ENCODE measurements at regions not wholly inside any gene's neighbourhood (a gene's known extent, or its start where the extent isn't known, plus 50 kb on each side); places are given as distances from the start of the nearest gene placed in this dataset.

DNA sequence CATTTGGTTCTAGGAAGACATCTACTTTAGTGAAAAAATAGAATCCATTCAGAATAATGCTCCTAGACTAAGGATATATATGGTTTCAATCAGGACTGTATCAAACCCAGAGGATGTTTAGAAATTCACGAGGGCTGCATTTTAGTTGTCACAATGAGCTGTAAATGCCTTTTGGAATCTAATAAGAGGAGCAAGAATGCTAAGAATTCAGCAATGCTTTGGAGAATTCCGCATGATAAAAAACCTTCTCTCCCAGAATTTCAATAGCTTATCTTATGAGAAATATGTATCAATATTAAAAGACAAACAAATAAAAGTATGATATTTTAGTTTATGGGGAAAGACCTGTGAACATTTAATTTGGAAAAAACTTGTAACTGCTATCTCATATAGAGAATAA, 885.1 kb downstream of the ZPLD1 start:
- no peak overlapping the region for H3K4me3 ChIP-seq (ENCODE audit: insufficient read depth, low read length)
- H3K4me1 ChIP-seq (ENCODE audit: insufficient read depth, low read length) = no peaks in the 10 kb centered on the region
- no peak for DNase-seq (ENCODE audit: insufficient read length, low spot score, missing footprints)
- H3K4me2 ChIP-seq (ENCODE audit: insufficient read depth, low read length) = no peak overlapping the region
- no peaks in the 10 kb centered on the region for H3K79me2 ChIP-seq (ENCODE audit: insufficient read depth, low read length)
- no peak overlapping the region for H2AFZ ChIP-seq (ENCODE audit: low read length)
- no peak overlapping the region for H3K27ac ChIP-seq (ENCODE audit: low read depth, low read length)
- no peaks in the 10 kb centered on the region for H4K20me1 ChIP-seq (ENCODE audit: insufficient read depth, low read length)
- no peaks in the 10 kb centered on the region for H3K9me3 ChIP-seq (ENCODE audit: low read depth, low read length)
- TF ChIP-seq, protein P1, sequence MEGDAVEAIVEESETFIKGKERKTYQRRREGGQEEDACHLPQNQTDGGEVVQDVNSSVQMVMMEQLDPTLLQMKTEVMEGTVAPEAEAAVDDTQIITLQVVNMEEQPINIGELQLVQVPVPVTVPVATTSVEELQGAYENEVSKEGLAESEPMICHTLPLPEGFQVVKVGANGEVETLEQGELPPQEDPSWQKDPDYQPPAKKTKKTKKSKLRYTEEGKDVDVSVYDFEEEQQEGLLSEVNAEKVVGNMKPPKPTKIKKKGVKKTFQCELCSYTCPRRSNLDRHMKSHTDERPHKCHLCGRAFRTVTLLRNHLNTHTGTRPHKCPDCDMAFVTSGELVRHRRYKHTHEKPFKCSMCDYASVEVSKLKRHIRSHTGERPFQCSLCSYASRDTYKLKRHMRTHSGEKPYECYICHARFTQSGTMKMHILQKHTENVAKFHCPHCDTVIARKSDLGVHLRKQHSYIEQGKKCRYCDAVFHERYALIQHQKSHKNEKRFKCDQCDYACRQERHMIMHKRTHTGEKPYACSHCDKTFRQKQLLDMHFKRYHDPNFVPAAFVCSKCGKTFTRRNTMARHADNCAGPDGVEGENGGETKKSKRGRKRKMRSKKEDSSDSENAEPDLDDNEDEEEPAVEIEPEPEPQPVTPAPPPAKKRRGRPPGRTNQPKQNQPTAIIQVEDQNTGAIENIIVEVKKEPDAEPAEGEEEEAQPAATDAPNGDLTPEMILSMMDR (IDR thresholded peaks at IDR 0.05; ENCODE audit: extremely low read depth, low read depth, low read length) = no peak
- H3K27me3 ChIP-seq (ENCODE audit: insufficient read depth, low read length) = no peaks in the 10 kb centered on the region
- no peaks in the 10 kb centered on the region for H3K36me3 ChIP-seq (ENCODE audit: insufficient read depth, low read length)

DNA sequence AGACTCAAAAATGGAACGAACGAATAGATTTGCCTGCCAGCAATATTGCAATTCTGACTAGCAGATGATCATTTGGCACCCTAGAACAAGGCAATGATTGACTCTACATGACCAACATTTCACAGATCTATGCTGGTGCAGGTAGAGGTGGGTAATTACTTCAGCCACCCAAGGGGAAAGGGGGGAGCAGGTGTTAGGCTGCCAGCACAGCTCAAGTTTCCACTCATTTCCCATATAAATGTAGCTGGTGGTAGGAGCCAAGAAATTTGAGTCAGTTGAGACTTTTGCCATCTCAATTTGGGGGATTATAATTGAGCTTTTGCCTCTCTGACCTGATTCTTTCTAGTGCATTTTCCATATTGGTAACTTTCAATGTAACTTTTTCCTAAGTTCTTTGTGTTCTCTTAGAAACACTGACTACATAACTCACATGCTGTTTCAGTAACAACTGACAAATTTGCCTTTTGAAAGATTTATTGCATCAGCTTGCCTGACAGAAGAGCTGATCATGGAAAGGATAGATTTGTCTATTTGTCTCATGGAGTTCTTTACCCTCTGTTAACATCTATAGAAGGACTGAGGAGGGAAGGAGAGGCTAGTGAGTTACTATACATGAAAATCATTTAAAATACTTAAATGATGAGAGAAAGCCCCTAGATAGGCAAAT, 902.5 kb downstream of the ZPLD1 start:
- Histone ChIP-seq H3K9me3 (ENCODE audit: low read depth, low read length) (no peaks in the 10 kb centered on the region), H3K4me1 (ENCODE audit: insufficient read depth, low read length) (no peaks in the 10 kb centered on the region), H3K27ac (ENCODE audit: low read depth, low read length) (no peak overlapping the region), H3K27me3 (ENCODE audit: insufficient read depth, low read length) (no peaks in the 10 kb centered on the region), H3K4me2 (ENCODE audit: insufficient read depth, low read length) (no peak overlapping the region), H3K4me3 (ENCODE audit: insufficient read depth, low read length) (no peak overlapping the region), H3K79me2 (ENCODE audit: insufficient read depth, low read length) (no peaks in the 10 kb centered on the region), H2AFZ (ENCODE audit: low read length) (no peak overlapping the region), H4K20me1 (ENCODE audit: insufficient read depth, low read length) (no peaks in the 10 kb centered on the region), H3K36me3 (ENCODE audit: insufficient read depth, low read length) (no peaks in the 10 kb centered on the region)
- TF ChIP-seq, protein P1 (IDR thresholded peaks at IDR 0.05; ENCODE audit: extremely low read depth, low read depth, low read length) = no peak
- no peak for DNase-seq (ENCODE audit: insufficient read length, low spot score, missing footprints)

DNA sequence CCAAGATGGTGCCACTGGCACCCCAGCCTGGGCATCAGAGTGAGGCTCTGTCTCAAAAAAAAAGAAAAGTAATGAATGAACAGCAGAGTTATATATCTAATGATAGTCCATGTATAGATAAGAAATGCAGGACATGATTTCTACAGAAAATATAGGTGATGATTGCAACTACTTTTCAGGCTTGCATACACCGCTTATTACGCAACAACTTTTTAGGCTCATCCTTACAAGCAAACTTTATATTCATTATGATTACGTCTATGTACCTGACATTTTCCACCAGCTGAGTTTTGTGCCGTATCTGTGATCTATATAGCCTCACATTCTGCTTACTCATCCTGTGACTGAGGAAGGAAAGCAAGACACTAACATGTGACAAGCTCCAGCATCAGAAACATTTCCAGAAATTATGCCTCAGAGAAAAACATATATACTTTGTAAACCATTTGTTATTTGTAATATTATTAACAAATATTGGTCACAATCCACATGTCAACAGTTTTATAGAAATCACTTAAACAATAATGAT, 906.3 kb downstream of the ZPLD1 start:
- Histone ChIP-seq H3K27ac (ENCODE audit: low read depth, low read length) (no peak overlapping the region), H4K20me1 (ENCODE audit: insufficient read depth, low read length) (no peaks in the 10 kb centered on the region), H3K79me2 (ENCODE audit: insufficient read depth, low read length) (no peaks in the 10 kb centered on the region), H3K4me2 (ENCODE audit: insufficient read depth, low read length) (no peak overlapping the region), H3K36me3 (ENCODE audit: insufficient read depth, low read length) (no peaks in the 10 kb centered on the region), H3K9me3 (ENCODE audit: low read depth, low read length) (no peaks in the 10 kb centered on the region), H3K27me3 (ENCODE audit: insufficient read depth, low read length) (no peaks in the 10 kb centered on the region), H3K4me1 (ENCODE audit: insufficient read depth, low read length) (no peaks in the 10 kb centered on the region), H3K4me3 (ENCODE audit: insufficient read depth, low read length) (no peak overlapping the region), H2AFZ (ENCODE audit: low read length) (no peak overlapping the region)
- no peak for DNase-seq (ENCODE audit: insufficient read length, low spot score, missing footprints)
- TF ChIP-seq, protein P1 (IDR thresholded peaks at IDR 0.05; ENCODE audit: extremely low read depth, low read depth, low read length) = no peak

DNA sequence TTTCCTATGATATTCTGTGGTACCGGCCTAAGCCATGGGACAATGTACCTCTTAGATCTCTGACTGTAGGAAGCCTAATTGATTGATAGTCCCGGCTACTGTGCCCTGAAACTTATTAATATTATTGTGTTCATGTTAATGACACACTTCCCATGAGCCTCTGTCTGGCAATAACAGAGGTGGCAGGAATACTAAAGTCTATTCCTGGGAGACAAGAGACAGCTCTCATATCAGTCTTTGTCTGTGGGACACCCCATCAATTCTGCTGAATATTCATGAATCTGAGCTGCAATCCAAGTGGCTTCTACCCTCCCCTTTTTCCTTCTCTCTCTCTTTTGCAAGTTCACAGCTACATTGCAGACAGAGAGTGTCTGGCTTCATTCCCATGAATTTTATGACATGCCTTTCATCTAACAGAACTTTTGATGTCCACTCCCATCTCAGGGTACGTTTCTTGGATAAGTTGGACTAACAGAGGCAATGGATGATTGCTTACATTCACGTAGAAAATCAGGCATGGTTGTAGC, 907.5 kb downstream of the ZPLD1 start:
- Histone ChIP-seq H4K20me1 (ENCODE audit: insufficient read depth, low read length) (no peaks in the 10 kb centered on the region), H3K9me3 (ENCODE audit: low read depth, low read length) (no peaks in the 10 kb centered on the region), H3K4me2 (ENCODE audit: insufficient read depth, low read length) (no peak overlapping the region), H3K4me3 (ENCODE audit: insufficient read depth, low read length) (no peak overlapping the region), H3K4me1 (ENCODE audit: insufficient read depth, low read length) (no peaks in the 10 kb centered on the region), H3K27me3 (ENCODE audit: insufficient read depth, low read length) (no peaks in the 10 kb centered on the region), H3K36me3 (ENCODE audit: insufficient read depth, low read length) (no peaks in the 10 kb centered on the region), H3K79me2 (ENCODE audit: insufficient read depth, low read length) (no peaks in the 10 kb centered on the region), H3K27ac (ENCODE audit: low read depth, low read length) (no peak overlapping the region), H2AFZ (ENCODE audit: low read length) (no peak overlapping the region)
- DNase-seq (ENCODE audit: insufficient read length, low spot score, missing footprints) = no peak
- TF ChIP-seq, protein P1 (IDR thresholded peaks at IDR 0.05; ENCODE audit: extremely low read depth, low read depth, low read length) = no peak

All from osteoblast (primary cell).